Spleen (tissue), 11 donors: ENCODE measurements at regions not wholly inside any gene's neighbourhood (a gene's known extent, or its start where the extent isn't known, plus 50 kb on each side); places are given as distances from the start of the nearest gene placed in this dataset.

Experiments
- DNase-seq: peaks from one replicate; pipeline ENCODE4 v3.0.0-alpha.2; 2020
- H3K27ac ChIP-seq, 8 donors: fragments of 200-600 bp; sonication (generic) in 7 of 8; 1 replicate in 4 of 8; 2 replicates in 4 of 8; pipeline versions ENCODE4 v1.5.0 to v1.8.0; 2016 to 2021; ENCODE audit warnings: inconsistent platforms in 4 of 8, mild to moderate bottlenecking in 4 of 8, moderate library complexity in 1 of 8
- H3K27me3 ChIP-seq, 7 donors: fragments of 200-600 bp; sonication (generic) in 6 of 7; replicated peaks in 1 of 7; 1 replicate in 4 of 7; 2 replicates in 3 of 7; pipeline versions ENCODE4 v1.5.0 to v1.8.0; 2016 to 2021; ENCODE audit warnings: inconsistent platforms in 3 of 7, mild to moderate bottlenecking in 1 of 7
- H3K36me3 ChIP-seq, 6 donors: fragments of 200-600 bp; sonication (generic) in 5 of 6; 1 replicate in 4 of 6; 2 replicates in 2 of 6; pipeline versions ENCODE4 v1.5.0 to v1.8.0; 2016 to 2021; ENCODE audit warnings: inconsistent platforms in 2 of 6
- H3K4me1 ChIP-seq, 6 donors: fragments of 200-600 bp; sonication (generic) in 5 of 6; 1 replicate in 3 of 6; 2 replicates in 3 of 6; pipeline versions ENCODE4 v1.5.0 to v1.8.0; 2016 to 2021; ENCODE audit warnings: inconsistent platforms in 3 of 6
- H3K4me3 ChIP-seq, 8 donors: fragments of 200-600 bp; sonication (generic) in 7 of 8; 1 replicate in 4 of 8; 2 replicates in 4 of 8; pipeline versions ENCODE4 v1.5.0 to v1.8.0; 2016 to 2021; ENCODE audit warnings: inconsistent platforms in 4 of 8, mild to moderate bottlenecking in 4 of 8, moderate library complexity in 2 of 8
- H3K9me3 ChIP-seq, 8 donors: fragments of 200-600 bp; sonication (generic) in 7 of 8; 1 replicate in 4 of 8; 2 replicates in 4 of 8; pipeline versions ENCODE4 v1.5.0 to v1.8.0; 2016 to 2021; ENCODE audit warnings: inconsistent platforms in 4 of 8
- POLR2A ChIP-seq, 3 donors: fragments of 450-650 bp; IDR thresholded peaks; one replicate each; pipeline ENCODE4 v1.5.1; 2017; ENCODE audit warnings: antibody characterized with exemption in 3 of 3, mild to moderate bottlenecking in 1 of 3
- POLR2AphosphoS5 ChIP-seq, 3 donors: sonication (generic); formaldehyde crosslinking; IDR thresholded peaks; one replicate each; pipeline ENCODE4 v1.5.1; 2017; ENCODE audit warnings: antibody characterized with exemption in 3 of 3
- WGBS, 5 donors: extraction: QIAGEN DNeasy Blood & Tissue Kit in 3 of 5; methylation state at CpG; one replicate each; pipeline versions ENCODE4 v1.1.5 to v1.1.7; 2013 to 2018; 5-methylcytosine and 5-hydroxymethylcytosine counted together
- intact Hi-C: fragments of 100-400 bp; cut with DNase I; formaldehyde crosslinking; loops from one replicate; pipeline ENCODE4 v1.15.0; 2023; ENCODE audit warnings: low total_unique reads
- TF ChIP-seq, protein P1 (sequence below), 11 experiments: fragments of 200-600 bp in 7 of 11; fragments of 450-650 bp in 4 of 11; sonication (generic) in 4 of 11; IDR thresholded peaks in 8 of 11; conservative IDR thresholded peaks in 3 of 11; 1 replicate in 7 of 11; 2 replicates in 4 of 11; pipeline versions ENCODE4 v1.4.0 to v1.8.0; 2016 to 2021; ENCODE audit warnings: antibody characterized with exemption in 11 of 11, inconsistent platforms in 4 of 11, mild to moderate bottlenecking in 1 of 11
- donor health status: healthy with polysubstance abuse.
- donor health status: DM: no; HTN: no; CAD: no; lungs with moderate emphysema.
- donor health status: DM: no; HTN: no; CAD: no.
- donor health status: Bipolar disorder and iron deficiency.
- donor health status: healthy.
- donor health status: DM: no; HTN: no; CAD: no.
- donor health status: DM: yes; HTN: yes; CAD: no.

DNA sequence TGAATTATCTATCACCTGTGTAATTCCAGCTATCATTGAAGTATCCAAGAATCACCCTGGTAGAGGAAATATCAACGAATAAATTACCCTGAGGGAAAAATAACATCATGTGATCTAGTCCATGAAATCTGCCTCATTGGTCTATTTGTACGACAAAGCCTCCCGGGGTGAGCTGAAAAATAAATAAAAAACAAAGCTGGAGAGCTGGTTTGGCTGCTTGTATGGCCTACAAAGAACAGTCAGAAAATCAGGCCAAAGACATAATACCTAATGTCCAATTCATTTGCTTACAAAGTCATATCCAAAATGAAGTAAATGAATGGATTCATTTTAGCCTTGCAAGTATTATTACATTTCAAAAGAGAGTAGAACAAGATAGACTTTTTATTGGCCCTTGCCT, 449.9 kb downstream of the KLF12 start:
- 91 to 94% (median 93%) methylated on average over 3 of the region's 3 CpGs for WGBS, 5 donors
- no peak overlapping the region for H3K4me3 ChIP-seq
- H3K36me3 ChIP-seq, result peaks cover 0 to 23% (median 0%) of the 10 kb centered on the region in 6 donors
- DNase-seq, result no peak
- TF ChIP-seq POLR2A (IDR thresholded peaks at IDR 0.05), result no peak
- TF ChIP-seq POLR2AphosphoS5 (IDR thresholded peaks at IDR 0.05), result no peak
- TF ChIP-seq, protein P1, sequence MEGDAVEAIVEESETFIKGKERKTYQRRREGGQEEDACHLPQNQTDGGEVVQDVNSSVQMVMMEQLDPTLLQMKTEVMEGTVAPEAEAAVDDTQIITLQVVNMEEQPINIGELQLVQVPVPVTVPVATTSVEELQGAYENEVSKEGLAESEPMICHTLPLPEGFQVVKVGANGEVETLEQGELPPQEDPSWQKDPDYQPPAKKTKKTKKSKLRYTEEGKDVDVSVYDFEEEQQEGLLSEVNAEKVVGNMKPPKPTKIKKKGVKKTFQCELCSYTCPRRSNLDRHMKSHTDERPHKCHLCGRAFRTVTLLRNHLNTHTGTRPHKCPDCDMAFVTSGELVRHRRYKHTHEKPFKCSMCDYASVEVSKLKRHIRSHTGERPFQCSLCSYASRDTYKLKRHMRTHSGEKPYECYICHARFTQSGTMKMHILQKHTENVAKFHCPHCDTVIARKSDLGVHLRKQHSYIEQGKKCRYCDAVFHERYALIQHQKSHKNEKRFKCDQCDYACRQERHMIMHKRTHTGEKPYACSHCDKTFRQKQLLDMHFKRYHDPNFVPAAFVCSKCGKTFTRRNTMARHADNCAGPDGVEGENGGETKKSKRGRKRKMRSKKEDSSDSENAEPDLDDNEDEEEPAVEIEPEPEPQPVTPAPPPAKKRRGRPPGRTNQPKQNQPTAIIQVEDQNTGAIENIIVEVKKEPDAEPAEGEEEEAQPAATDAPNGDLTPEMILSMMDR (IDR thresholded peaks at IDR 0.05 in 8 of 11, conservative IDR thresholded peaks at IDR 0.05 in 3 of 11), result no peak
- H3K27me3 ChIP-seq, result no peaks in the 10 kb centered on the region
- H3K27ac ChIP-seq, result no peak overlapping the region
- H3K9me3 ChIP-seq, result no peaks in the 10 kb centered on the region
- intact Hi-C loops, result no loop called here
- no peaks in the 10 kb centered on the region for H3K4me1 ChIP-seq

DNA sequence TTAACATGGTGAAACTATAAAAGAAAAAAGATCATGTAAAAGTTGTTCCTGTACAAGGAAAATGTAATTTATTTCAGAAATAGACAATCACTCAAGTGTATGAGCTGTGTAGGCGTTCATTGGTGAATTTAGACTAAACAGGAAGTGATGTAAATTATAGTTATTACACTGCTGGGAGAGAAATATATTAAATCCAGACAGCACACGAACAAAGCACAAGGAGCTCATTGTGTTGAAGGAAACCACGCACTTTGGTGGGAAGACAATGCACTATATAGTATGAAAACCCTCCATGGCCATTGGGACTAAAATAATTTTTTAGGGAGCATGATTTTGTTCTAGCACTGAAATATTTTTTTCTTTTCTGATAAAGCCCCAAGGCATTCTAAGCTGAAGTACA, 450.5 kb downstream of the KLF12 start:
- H3K4me3 ChIP-seq, result no peak overlapping the region
- WGBS, 5 donors, result 74 to 90% (median 88%) methylated on average over 3 of the region's 3 CpGs
- no peaks in the 10 kb centered on the region for H3K9me3 ChIP-seq

DNA sequence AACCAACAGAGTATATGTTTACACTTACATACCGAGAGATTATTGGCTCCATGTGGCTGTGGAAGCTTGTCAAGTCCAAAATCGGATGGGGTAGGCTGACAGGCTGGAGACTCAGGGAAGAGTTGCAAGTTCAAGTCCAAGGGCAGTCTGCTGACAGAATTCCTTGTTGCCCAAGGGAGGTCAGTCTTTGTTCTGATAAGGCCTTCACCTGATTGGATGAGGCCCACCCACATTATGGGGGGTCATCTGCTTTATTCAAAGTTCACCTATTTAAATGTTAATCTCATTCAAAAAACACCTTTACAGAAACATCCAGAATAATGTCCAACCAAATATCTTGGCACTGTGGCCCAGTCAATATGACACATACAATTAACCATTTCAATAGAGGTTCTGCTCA, 452.4 kb downstream of the KLF12 start:
- Histone ChIP-seq H3K4me1 (no peaks in the 10 kb centered on the region), H3K27me3 (no peaks in the 10 kb centered on the region), H3K9me3 (no peaks in the 10 kb centered on the region), H3K27ac (no peak overlapping the region), H3K36me3 (peaks cover 0 to 5% (median 0%) of the 10 kb centered on the region in 6 donors), H3K4me3 (no peak overlapping the region)
- no peak for DNase-seq
- WGBS, 5 donors, result 90 to 98% (median 93%) methylated on average over 2 of the region's 2 CpGs
- intact Hi-C loops, result no loop called here
- no peak for TF ChIP-seq POLR2AphosphoS5 (IDR thresholded peaks at IDR 0.05)
- no peak for TF ChIP-seq POLR2A (IDR thresholded peaks at IDR 0.05)
- TF ChIP-seq, protein P1 (IDR thresholded peaks at IDR 0.05 in 8 of 11, conservative IDR thresholded peaks at IDR 0.05 in 3 of 11), result no peak

More for the DNA sequence above, 450.5 kb downstream of the KLF12 start:
- intact Hi-C loops, result no loop called here
- TF ChIP-seq, protein P1 (IDR thresholded peaks at IDR 0.05 in 8 of 11, conservative IDR thresholded peaks at IDR 0.05 in 3 of 11), result no peak
- no peak for DNase-seq
- Histone ChIP-seq H3K36me3 (peaks cover 0 to 18% (median 0%) of the 10 kb centered on the region in 6 donors), H3K27me3 (no peaks in the 10 kb centered on the region), H3K27ac (no peak overlapping the region), H3K4me1 (no peaks in the 10 kb centered on the region)

DNA sequence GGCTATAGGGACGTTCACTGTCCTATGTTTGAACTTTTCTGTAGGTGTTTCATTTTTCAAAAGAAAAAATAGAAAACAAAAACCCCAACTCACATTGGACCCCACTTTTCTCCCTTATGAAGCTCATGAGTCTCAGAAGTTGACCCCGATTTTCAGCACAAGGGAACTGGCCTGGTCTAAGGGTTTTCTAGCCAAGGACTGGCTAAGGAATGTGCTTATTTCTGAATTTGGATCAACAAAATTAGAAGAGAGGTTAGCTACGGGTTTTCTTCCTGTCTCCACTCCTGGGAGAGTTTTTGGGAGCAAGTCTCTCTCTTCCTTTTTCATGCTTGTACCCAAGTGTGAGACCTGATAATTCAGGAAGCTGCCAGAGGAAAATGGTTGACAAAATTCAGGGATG, 453.2 kb downstream of the KLF12 start:
- H3K4me1 ChIP-seq, result no peaks in the 10 kb centered on the region
- no peaks in the 10 kb centered on the region for H3K9me3 ChIP-seq
- WGBS, 5 donors, result 82 to 95% (median 91%) methylated on average over 3 of the region's 3 CpGs
- H3K36me3 ChIP-seq, result peaks cover 0 to 5% (median 0%) of the 10 kb centered on the region in 6 donors
- no peak for DNase-seq
- TF ChIP-seq, protein P1 (IDR thresholded peaks at IDR 0.05 in 8 of 11, conservative IDR thresholded peaks at IDR 0.05 in 3 of 11), result no peak
- TF ChIP-seq POLR2A (IDR thresholded peaks at IDR 0.05) (no peak), POLR2AphosphoS5 (IDR thresholded peaks at IDR 0.05) (no peak)
- H3K4me3 ChIP-seq, result no peak overlapping the region
- H3K27me3 ChIP-seq, result no peaks in the 10 kb centered on the region
- H3K27ac ChIP-seq, result no peak overlapping the region
- intact Hi-C loops, result no loop called here
